Lower lobe of right lung (tissue), 2 donors: ENCODE measurements at regions not wholly inside any gene's neighbourhood (a gene's known extent, or its start where the extent isn't known, plus 50 kb on each side); places are given as distances from the start of the nearest gene placed in this dataset.

Experiments used
- ATAC-seq, 2 donors: fragments of 200-7000 bp; cut with Tn5 transposase; one replicate each; pipeline ENCODE4 v1.9.1; 2020 to 2022; ENCODE audit warnings: mild to moderate bottlenecking in 2 of 2, moderate library complexity in 2 of 2
- DNase-seq: peaks from one replicate; pipeline ENCODE4 v3.0.0-alpha.2; 2020
- H3K27ac ChIP-seq: fragments of 200-600 bp; one replicate; pipeline ENCODE4 v1.8.0; 2022
- H3K27me3 ChIP-seq: fragments of 200-600 bp; one replicate; pipeline ENCODE4 v1.8.0; 2022; ENCODE audit warnings: low read depth
- H3K36me3 ChIP-seq: fragments of 200-600 bp; one replicate; pipeline ENCODE4 v1.8.0; 2022; ENCODE audit warnings: mild to moderate bottlenecking
- H3K4me1 ChIP-seq: fragments of 200-600 bp; one replicate; pipeline ENCODE4 v1.8.0; 2022
- H3K4me3 ChIP-seq: fragments of 200-600 bp; one replicate; pipeline ENCODE4 v1.8.0; 2022; ENCODE audit warnings: mild to moderate bottlenecking
- H3K9me3 ChIP-seq: fragments of 200-600 bp; one replicate; pipeline ENCODE4 v1.8.0; 2022
- CTCF ChIP-seq: fragments of 200-600 bp; IDR thresholded peaks from one replicate; pipeline ENCODE4 v1.8.0; 2022; ENCODE audit warnings: antibody characterized with exemption, mild to moderate bottlenecking
- intact Hi-C: fragments of 100-400 bp; cut with DNase I; formaldehyde crosslinking; loops from one replicate; pipeline ENCODE4 v1.11.0; 2022
- donor health status: DM: no; HTN: yes; CAD: no; lungs with severe emphysema.

GRCh38 chr13:76489274-76489673 is 396.9 kb downstream of the KCTD12 start:
- Histone ChIP-seq H3K36me3 (no peaks in the 10 kb centered on the region), H3K4me1 (no peaks in the 10 kb centered on the region), H3K27ac (no peak overlapping the region), H3K4me3 (no peak overlapping the region), H3K27me3 (no peaks in the 10 kb centered on the region), H3K9me3 (no peaks in the 10 kb centered on the region)
- TF ChIP-seq CTCF = no peak
- intact Hi-C loops = no loop called here
- no peak for ATAC-seq
- DNase-seq = no peak

DNA sequence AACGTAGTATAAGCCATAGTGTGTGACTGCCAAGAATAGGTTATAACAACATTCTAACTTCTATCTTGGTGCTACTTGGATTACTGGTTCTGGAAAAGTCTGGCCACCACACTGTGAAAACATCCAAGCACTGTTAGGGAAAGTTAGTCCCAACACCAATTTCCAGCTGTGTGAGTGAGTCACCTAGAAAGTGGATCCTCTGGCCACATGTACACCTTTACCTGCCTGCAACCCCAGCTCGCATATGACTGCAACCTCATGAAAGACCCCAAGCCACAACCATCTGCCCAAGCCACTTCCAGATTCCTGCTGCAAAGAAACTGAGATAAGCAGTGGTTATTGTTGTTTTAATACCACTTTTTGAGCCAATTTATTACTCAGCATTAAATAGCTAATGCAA is 404.5 kb downstream of the KCTD12 start:
- intact Hi-C loops = no loop called here
- TF ChIP-seq CTCF = no peak
- H3K27me3 ChIP-seq = no peaks in the 10 kb centered on the region

GRCh38 chr13:76474966-76475365 is 411.2 kb downstream of the KCTD12 start:
- no peak overlapping the region for H3K27ac ChIP-seq
- H3K4me1 ChIP-seq = no peaks in the 10 kb centered on the region
- no peaks in the 10 kb centered on the region for H3K36me3 ChIP-seq
- H3K27me3 ChIP-seq = no peaks in the 10 kb centered on the region
- DNase-seq = no peak
- TF ChIP-seq CTCF = no peak
- no peak overlapping the region for H3K4me3 ChIP-seq
- H3K9me3 ChIP-seq = no peaks in the 10 kb centered on the region
- intact Hi-C loops = loop anchor here (5.0 kb wide), 1 partner anchor 603 kb away; no protein-coding TSS in a partner anchor
- ATAC-seq = no peak

More for the DNA sequence above, 404.5 kb downstream of the KCTD12 start:
- Histone ChIP-seq H3K4me3 (no peak overlapping the region), H3K9me3 (no peaks in the 10 kb centered on the region), H3K27ac (no peak overlapping the region), H3K4me1 (no peaks in the 10 kb centered on the region), H3K36me3 (no peaks in the 10 kb centered on the region)
- ATAC-seq (no peak), DNase-seq (no peak)

DNA sequence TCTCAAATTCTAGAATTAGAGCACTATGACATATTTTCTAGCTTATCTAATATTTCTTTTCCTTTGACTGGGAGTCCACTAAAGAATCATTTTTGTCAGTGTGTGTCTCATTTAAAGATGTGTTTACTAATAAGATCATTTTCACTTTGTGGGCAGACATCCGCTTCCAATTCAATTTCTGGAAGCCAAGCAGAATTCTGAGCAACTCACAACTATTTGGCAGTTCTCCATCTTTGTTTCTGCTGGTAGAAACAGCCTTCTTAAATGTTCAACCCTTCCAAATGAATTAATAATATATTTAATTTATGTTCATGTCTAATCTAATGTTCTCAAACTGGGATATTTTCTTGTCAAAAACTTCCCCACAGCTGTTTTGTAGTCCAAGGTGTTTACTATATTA is 411.8 kb downstream of the KCTD12 start:
- no peak overlapping the region for H3K4me3 ChIP-seq
- H3K9me3 ChIP-seq = no peaks in the 10 kb centered on the region
- ATAC-seq (no peak), DNase-seq (no peak)
- no peaks in the 10 kb centered on the region for H3K4me1 ChIP-seq
- no peak for TF ChIP-seq CTCF
- intact Hi-C loops = loop anchor here (5.0 kb wide), 1 partner anchor 602 kb away; no protein-coding TSS in a partner anchor
- H3K27me3 ChIP-seq = no peaks in the 10 kb centered on the region
- no peak overlapping the region for H3K27ac ChIP-seq
- no peaks in the 10 kb centered on the region for H3K36me3 ChIP-seq

DNA sequence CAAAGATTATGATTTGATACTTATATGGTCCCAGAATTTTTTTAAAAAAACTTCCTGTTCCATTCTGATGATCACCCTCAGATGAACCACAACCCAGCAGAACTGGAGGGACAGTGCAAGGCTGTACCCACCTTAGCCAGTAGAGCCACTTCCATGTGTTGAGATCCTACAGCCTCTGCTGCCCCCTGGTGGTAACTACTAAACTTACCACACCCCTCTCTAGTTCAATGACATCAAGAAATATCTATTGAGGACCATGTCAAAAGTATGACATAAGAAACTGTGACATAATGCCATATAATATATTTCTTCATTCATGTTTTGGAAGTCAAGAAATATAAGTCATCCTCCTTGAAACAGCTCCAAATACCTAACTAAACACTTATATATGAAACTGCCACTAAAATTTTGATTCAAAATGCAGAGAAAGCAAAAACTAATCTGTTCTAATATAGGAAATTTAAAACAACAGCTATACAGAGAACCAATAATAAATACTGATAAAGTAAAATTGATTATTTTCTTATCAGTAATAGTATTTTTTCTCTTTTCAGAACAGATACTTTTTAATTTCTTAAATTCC is 412.6 kb downstream of the KCTD12 start:
- Histone ChIP-seq H3K4me3 (no peak overlapping the region), H3K36me3 (no peaks in the 10 kb centered on the region), H3K27ac (no peak overlapping the region), H3K4me1 (no peaks in the 10 kb centered on the region), H3K27me3 (no peaks in the 10 kb centered on the region), H3K9me3 (no peaks in the 10 kb centered on the region)
- peak; percentile 95 to 96 for ATAC-seq
- peak; percentile 48 for DNase-seq
- intact Hi-C loops = loop anchor here (5.0 kb wide), 1 partner anchor 601 kb away; no protein-coding TSS in a partner anchor
- TF ChIP-seq CTCF = peak; percentile 88
